ENCODE measurements at regions not wholly inside any gene's neighbourhood (a gene's known extent, or its start where the extent isn't known, plus 50 kb on each side); places are given as distances from the start of the nearest gene placed in this dataset.

- H2AFZ ChIP-seq: no peak overlapping the region
- H3K4me3 ChIP-seq: no peak overlapping the region
- TF ChIP-seq EZH2 (IDR thresholded peaks at IDR 0.05; ENCODE audit: borderline replicate concordance) (no peak), EZH2phosphoT487 (IDR thresholded peaks at IDR 0.05; ENCODE audit: low read depth, severe bottlenecking, unreplicated experiment) (no peak), CTCF (IDR thresholded peaks at IDR 0.05; ENCODE audit: poor library complexity) (no peak)
- H3K9me2 ChIP-seq (replicated peaks; ENCODE audit: insufficient read depth): no peaks in the 10 kb centered on the region
- no peaks in the 10 kb centered on the region for H3K4me1 ChIP-seq (ENCODE audit: insufficient read depth)
- H3K27ac ChIP-seq: no peak overlapping the region
- H3K79me2 ChIP-seq: no peaks in the 10 kb centered on the region
- H3K4me2 ChIP-seq: no peak overlapping the region
- no peaks in the 10 kb centered on the region for H3K9me3 ChIP-seq (ENCODE audit: low read depth)
- H3K36me3 ChIP-seq (replicated peaks; ENCODE audit: insufficient read depth, low read depth): no peaks in the 10 kb centered on the region
- no peaks in the 10 kb centered on the region for H3K27me3 ChIP-seq
- H4K20me1 ChIP-seq (ENCODE audit: insufficient read depth, poor library complexity, severe bottlenecking): no peaks in the 10 kb centered on the region
- DNase-seq (ENCODE audit: low spot score): no peak
Observed at GRCh38 chr4:132991111-132991510, 158.0 kb upstream of the PCDH10 start.

GRCh38 chr4:132992686-132993085 lies 156.4 kb upstream of the PCDH10 start:
- Histone ChIP-seq H4K20me1 (ENCODE audit: insufficient read depth, poor library complexity, severe bottlenecking) (no peaks in the 10 kb centered on the region), H3K27me3 (no peaks in the 10 kb centered on the region), H3K36me3 (replicated peaks; ENCODE audit: insufficient read depth, low read depth) (no peaks in the 10 kb centered on the region), H3K9me3 (ENCODE audit: low read depth) (no peaks in the 10 kb centered on the region), H3K4me1 (ENCODE audit: insufficient read depth) (no peaks in the 10 kb centered on the region), H3K4me2 (no peak overlapping the region), H3K9me2 (replicated peaks; ENCODE audit: insufficient read depth) (no peaks in the 10 kb centered on the region), H3K27ac (no peak overlapping the region), H3K79me2 (no peaks in the 10 kb centered on the region), H3K4me3 (no peak overlapping the region), H2AFZ (no peak overlapping the region)
- DNase-seq (ENCODE audit: low spot score): no peak
- 69% methylated on average over 2 of the region's 2 CpGs for WGBS (ENCODE audit: low lambda C conversion rate, missing lambda C conversion rate)
- TF ChIP-seq CTCF (IDR thresholded peaks at IDR 0.05; ENCODE audit: poor library complexity): no peak
- TF ChIP-seq EZH2 (IDR thresholded peaks at IDR 0.05; ENCODE audit: borderline replicate concordance): no peak
- TF ChIP-seq EZH2phosphoT487 (IDR thresholded peaks at IDR 0.05; ENCODE audit: low read depth, severe bottlenecking, unreplicated experiment): no peak

GRCh38 chr4:132998585-132999230 lies 150.4 kb upstream of the PCDH10 start:
- no peak for DNase-seq (ENCODE audit: low spot score)
- Histone ChIP-seq H3K79me2 (no peaks in the 10 kb centered on the region), H4K20me1 (ENCODE audit: insufficient read depth, poor library complexity, severe bottlenecking) (no peaks in the 10 kb centered on the region), H3K9me2 (replicated peaks; ENCODE audit: insufficient read depth) (no peaks in the 10 kb centered on the region), H3K27me3 (no peaks in the 10 kb centered on the region), H3K9me3 (ENCODE audit: low read depth) (no peaks in the 10 kb centered on the region), H3K27ac (no peak overlapping the region), H3K4me1 (ENCODE audit: insufficient read depth) (no peaks in the 10 kb centered on the region), H3K4me3 (no peak overlapping the region), H3K4me2 (no peak overlapping the region), H3K36me3 (replicated peaks; ENCODE audit: insufficient read depth, low read depth) (no peaks in the 10 kb centered on the region), H2AFZ (no peak overlapping the region)
- no peak for TF ChIP-seq EZH2 (IDR thresholded peaks at IDR 0.05; ENCODE audit: borderline replicate concordance)
- 87% methylated on average over 2 of the region's 2 CpGs for WGBS (ENCODE audit: low lambda C conversion rate, missing lambda C conversion rate)

- no peak overlapping the region for H3K4me2 ChIP-seq
- H3K79me2 ChIP-seq: no peaks in the 10 kb centered on the region
- H3K36me3 ChIP-seq (replicated peaks; ENCODE audit: insufficient read depth, low read depth): no peaks in the 10 kb centered on the region
- peak overlapping the region; percentile 59 for H3K27ac ChIP-seq
- H3K4me1 ChIP-seq (ENCODE audit: insufficient read depth): no peaks in the 10 kb centered on the region
- no peaks in the 10 kb centered on the region for H3K27me3 ChIP-seq
- no peak for TF ChIP-seq EZH2phosphoT487 (IDR thresholded peaks at IDR 0.05; ENCODE audit: low read depth, severe bottlenecking, unreplicated experiment)
- no peak for TF ChIP-seq CTCF (IDR thresholded peaks at IDR 0.05; ENCODE audit: poor library complexity)
- no peak for TF ChIP-seq EZH2 (IDR thresholded peaks at IDR 0.05; ENCODE audit: borderline replicate concordance)
- no peak overlapping the region for H3K4me3 ChIP-seq
- WGBS (ENCODE audit: low lambda C conversion rate, missing lambda C conversion rate): 26% methylated on average over 3 of the region's 3 CpGs
- no peaks in the 10 kb centered on the region for H4K20me1 ChIP-seq (ENCODE audit: insufficient read depth, poor library complexity, severe bottlenecking)
- H3K9me3 ChIP-seq (ENCODE audit: low read depth): no peaks in the 10 kb centered on the region
- peaks cover 2% of the 10 kb centered on the region for H3K9me2 ChIP-seq (replicated peaks; ENCODE audit: insufficient read depth)
- H2AFZ ChIP-seq: no peak overlapping the region
- DNase-seq (ENCODE audit: low spot score): peak; percentile 5
Observed at GRCh38 chr4:133000012-133000411, 149.1 kb upstream of the PCDH10 start.
